KOPT-K1 (cell line): ENCODE measurements at regions not wholly inside any gene's neighbourhood (a gene's known extent, or its start where the extent isn't known, plus 50 kb on each side); places are given as distances from the start of the nearest gene placed in this dataset.
"Not testable (repeated sequence)": the region's sequence is repeated elsewhere in the genome, so short reads cannot be mapped to it uniquely, and the experiment has no call there.

ENCODE experiments used
- H3K27ac ChIP-seq: fragments of 200-600 bp; sonication (generic); 2 replicates; pipeline ENCODE4 v1.5.1; 2016; ENCODE audit warnings: antibody characterized with exemption, mild to moderate bottlenecking, low read depth, low read length; ENCODE audit not compliant: poor library complexity, severe bottlenecking
- H3K36me3 ChIP-seq: fragments of 200-600 bp; sonication (generic); 2 replicates; pipeline ENCODE4 v1.5.1; 2017; ENCODE audit warnings: antibody characterized with exemption, mild to moderate bottlenecking, low read length, moderate library complexity; ENCODE audit not compliant: insufficient read depth
- H3K9me3 ChIP-seq: fragments of 200-600 bp; sonication (generic); 2 replicates; pipeline ENCODE4 v1.5.1; 2017; ENCODE audit warnings: antibody characterized with exemption, low read length, mild to moderate bottlenecking; ENCODE audit not compliant: insufficient read depth, poor library complexity, severe bottlenecking

- H3K9me3 ChIP-seq: no peaks in the 10 kb centered on the region
- no peak overlapping the region for H3K27ac ChIP-seq
- no peaks in the 10 kb centered on the region for H3K36me3 ChIP-seq
Observed at GRCh38 chr4:14419516-14419915, 582.8 kb upstream of the CPEB2 start.

GRCh38 chr4:14426297-14426696 lies 576.0 kb upstream of the CPEB2 start:
- H3K36me3 ChIP-seq, H3K9me3 ChIP-seq, H3K27ac ChIP-seq: not testable (repeated sequence)

- Histone ChIP-seq H3K27ac (no peak overlapping the region), H3K36me3 (no peaks in the 10 kb centered on the region), H3K9me3 (no peaks in the 10 kb centered on the region)
Observed at GRCh38 chr4:14428125-14428524, 574.2 kb upstream of the CPEB2 start.

GRCh38 chr4:14431155-14432134 lies 570.8 kb upstream of the CPEB2 start:
- Histone ChIP-seq H3K9me3 (no peaks in the 10 kb centered on the region), H3K36me3 (no peaks in the 10 kb centered on the region), H3K27ac (no peak overlapping the region)

GRCh38 chr4:14434483-14434882 lies 567.8 kb upstream of the CPEB2 start:
- no peak overlapping the region for H3K27ac ChIP-seq

GRCh38 chr4:14434916-14435315 lies 567.4 kb upstream of the CPEB2 start:
- Histone ChIP-seq H3K36me3 (no peaks in the 10 kb centered on the region), H3K27ac (no peak overlapping the region), H3K9me3 (no peaks in the 10 kb centered on the region)

More at GRCh38 chr4:14434483-14434882, 567.8 kb upstream of the CPEB2 start:
- Histone ChIP-seq H3K9me3 (no peaks in the 10 kb centered on the region), H3K36me3 (no peaks in the 10 kb centered on the region)

- no peaks in the 10 kb centered on the region for H3K36me3 ChIP-seq
- no peak overlapping the region for H3K27ac ChIP-seq
- H3K9me3 ChIP-seq: no peaks in the 10 kb centered on the region
Observed at GRCh38 chr4:14441561-14441960, 560.7 kb upstream of the CPEB2 start.

GRCh38 chr4:14445882-14446281 lies 556.4 kb upstream of the CPEB2 start:
- Histone ChIP-seq H3K9me3 (no peaks in the 10 kb centered on the region), H3K36me3 (no peaks in the 10 kb centered on the region), H3K27ac (no peak overlapping the region)

GRCh38 chr4:14446311-14446710 lies 556.0 kb upstream of the CPEB2 start:
- no peak overlapping the region for H3K27ac ChIP-seq
- no peaks in the 10 kb centered on the region for H3K9me3 ChIP-seq
- no peaks in the 10 kb centered on the region for H3K36me3 ChIP-seq

- Histone ChIP-seq H3K27ac (no peak overlapping the region), H3K36me3 (no peaks in the 10 kb centered on the region), H3K9me3 (no peaks in the 10 kb centered on the region)
Observed at GRCh38 chr4:14446904-14447303, 555.4 kb upstream of the CPEB2 start.

- Histone ChIP-seq H3K27ac (no peak overlapping the region), H3K9me3 (no peaks in the 10 kb centered on the region), H3K36me3 (no peaks in the 10 kb centered on the region)
Observed at GRCh38 chr4:14449308-14449707, 553.0 kb upstream of the CPEB2 start.

- H3K9me3 ChIP-seq: no peaks in the 10 kb centered on the region
- no peaks in the 10 kb centered on the region for H3K36me3 ChIP-seq
- no peak overlapping the region for H3K27ac ChIP-seq
Observed at GRCh38 chr4:14452001-14452400, 550.3 kb upstream of the CPEB2 start.

- H3K27ac ChIP-seq: no peak overlapping the region
- H3K9me3 ChIP-seq: no peaks in the 10 kb centered on the region
- H3K36me3 ChIP-seq: no peaks in the 10 kb centered on the region
Observed at GRCh38 chr4:14452764-14453163, 549.5 kb upstream of the CPEB2 start.

GRCh38 chr4:14458463-14458862 lies 543.8 kb upstream of the CPEB2 start:
- H3K9me3 ChIP-seq: no peaks in the 10 kb centered on the region
- no peak overlapping the region for H3K27ac ChIP-seq
- no peaks in the 10 kb centered on the region for H3K36me3 ChIP-seq

- H3K27ac ChIP-seq: no peak overlapping the region
- H3K9me3 ChIP-seq: no peaks in the 10 kb centered on the region
- no peaks in the 10 kb centered on the region for H3K36me3 ChIP-seq
Observed at GRCh38 chr4:14465057-14465456, 537.2 kb upstream of the CPEB2 start.

- no peaks in the 10 kb centered on the region for H3K36me3 ChIP-seq
- no peaks in the 10 kb centered on the region for H3K9me3 ChIP-seq
- no peak overlapping the region for H3K27ac ChIP-seq
Observed at GRCh38 chr4:14465507-14465906, 536.8 kb upstream of the CPEB2 start.
